NOMO-1 treated with DMSO at 0.1 percent for 48 hours (cell line): ENCODE measurements at regions not wholly inside any gene's neighbourhood (a gene's known extent, or its start where the extent isn't known, plus 50 kb on each side); places are given as distances from the start of the nearest gene placed in this dataset.
"Not testable (repeated sequence)": the region's sequence is repeated elsewhere in the genome, so short reads cannot be mapped to it uniquely, and the experiment has no call there.

Source experiments
- DNase-seq: peaks from one replicate; lab custom pipeline; 2025; ENCODE audit not compliant: unreplicated experiment; lab: John Stamatoyannopoulos, UW

DNA sequence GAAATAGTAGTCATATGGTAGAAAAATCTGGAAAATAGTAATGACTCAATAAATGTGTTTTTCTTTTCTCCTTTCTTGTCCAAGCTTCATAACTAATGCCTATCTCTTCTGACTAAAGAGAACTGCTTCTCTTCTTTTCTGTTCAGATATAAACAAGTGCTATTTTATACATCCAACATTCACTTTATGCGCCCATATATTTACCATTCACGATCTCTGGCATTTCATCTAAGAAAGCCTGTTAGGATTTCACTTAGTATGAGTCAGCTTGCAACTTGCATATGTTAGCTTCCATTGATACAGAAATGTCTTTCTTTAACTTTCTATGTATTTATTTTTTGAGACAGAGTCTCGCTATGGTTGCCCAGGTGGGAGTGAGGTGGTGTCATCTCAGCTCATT lies 224.9 kb downstream of the VAPA start:
- DNase-seq = no peak

DNA sequence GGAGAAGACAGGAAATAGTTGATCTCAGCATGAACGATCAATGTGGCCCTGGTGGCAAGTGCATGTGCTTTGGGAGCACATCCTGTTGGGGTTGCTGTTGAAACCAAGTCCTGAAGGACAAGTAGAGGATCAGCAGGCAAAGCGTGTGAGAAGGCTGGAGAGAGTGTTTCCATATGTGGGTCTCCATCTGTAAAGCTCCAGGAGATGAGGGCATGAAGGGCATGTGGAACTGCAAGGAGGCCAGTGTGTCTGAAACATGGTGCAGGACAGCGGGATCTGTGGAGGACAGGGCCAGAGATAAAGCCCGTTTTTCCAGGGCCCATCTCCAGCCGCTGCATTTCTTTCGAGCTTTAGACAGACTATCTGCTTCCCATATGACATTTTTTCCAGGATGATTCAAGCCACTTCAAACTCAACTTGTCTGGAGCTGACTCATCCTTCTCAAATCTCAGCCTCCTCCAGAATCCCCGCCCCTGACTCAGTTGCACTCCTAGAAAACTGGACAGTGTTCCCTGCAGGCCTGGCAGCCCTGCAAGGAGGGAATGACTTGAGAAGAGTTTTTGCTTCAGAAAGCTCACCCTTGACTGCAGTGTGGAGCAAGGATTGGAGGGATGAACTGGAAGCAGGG lies 226.1 kb downstream of the VAPA start:
- DNase-seq = no peak

DNA sequence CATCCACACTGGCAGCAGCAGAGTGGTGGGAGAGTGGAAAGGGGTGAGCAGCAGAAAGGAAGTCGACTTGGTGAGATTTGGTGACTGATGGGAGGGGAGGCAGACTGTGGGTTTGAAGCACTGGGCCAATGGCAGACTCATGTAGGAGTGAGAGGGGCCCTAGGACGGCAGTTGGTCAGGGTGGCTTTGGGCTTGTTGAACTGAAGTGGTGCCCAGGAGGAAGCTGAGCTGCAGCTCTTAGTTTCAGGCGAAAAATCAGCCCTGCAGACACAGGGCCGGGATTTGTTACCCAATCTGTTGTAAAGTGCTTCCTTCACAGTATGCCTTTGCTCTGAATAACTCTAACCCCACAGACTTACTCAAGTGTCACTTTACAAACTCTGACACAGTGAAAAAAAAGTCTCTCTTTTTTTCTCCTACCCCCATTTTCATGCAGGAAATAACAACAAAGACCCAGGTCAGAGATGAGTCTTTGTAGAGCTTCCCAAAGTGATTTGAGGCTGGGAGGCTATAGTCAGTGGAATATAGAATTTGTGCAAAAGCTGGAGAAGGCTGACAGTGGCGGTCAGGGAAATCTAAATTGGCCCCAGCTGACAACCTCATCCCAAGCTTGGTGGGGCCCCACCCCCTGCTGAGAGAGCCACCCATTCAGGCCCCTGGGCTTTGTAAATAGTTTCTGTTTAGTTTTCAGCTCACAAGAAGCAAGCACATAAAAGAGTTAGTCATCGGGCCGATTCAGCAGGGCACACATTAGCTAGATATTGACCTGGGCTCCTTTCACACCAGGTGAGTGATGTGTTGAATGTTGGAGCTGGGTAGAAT lies 226.9 kb downstream of the VAPA start:
- peak; percentile 80 for DNase-seq

DNA sequence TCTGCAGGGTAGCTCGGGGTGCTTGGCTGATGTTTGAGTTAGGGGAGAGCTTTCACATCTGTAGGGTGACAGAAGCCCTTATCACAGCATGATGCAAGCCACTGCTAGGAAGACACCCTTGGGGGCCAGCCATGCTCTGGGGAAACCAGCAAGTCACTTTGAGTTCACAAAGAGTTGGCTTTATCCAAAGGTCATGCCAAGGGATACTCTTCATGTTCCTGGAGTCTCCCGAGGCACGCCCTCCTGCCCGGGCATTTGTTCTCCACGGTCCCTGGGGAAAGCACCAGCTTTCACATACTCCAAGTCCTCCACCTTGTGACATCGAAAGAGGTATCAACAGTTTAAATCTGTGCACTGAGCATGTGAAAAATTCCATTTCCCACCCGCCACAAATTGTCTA lies 227.7 kb downstream of the VAPA start:
- DNase-seq = no peak

DNA sequence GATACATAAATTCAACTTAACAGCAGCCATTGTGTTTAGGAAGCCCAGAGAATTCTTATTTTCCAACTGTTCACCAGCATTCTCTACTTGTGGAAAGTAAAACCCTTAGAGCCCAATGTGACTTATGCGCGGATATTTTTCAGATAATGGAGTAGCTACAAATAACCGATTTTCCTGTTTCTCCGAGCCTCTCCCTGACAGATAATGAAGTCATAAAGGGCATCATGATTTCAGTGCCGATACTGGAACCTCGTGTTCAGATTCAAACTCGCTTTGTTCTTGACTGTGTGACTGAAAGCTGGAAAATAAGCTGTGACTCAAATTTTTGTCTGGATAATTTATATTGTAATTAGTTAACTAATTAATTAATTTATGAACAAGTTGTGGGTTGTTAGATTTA lies 228.2 kb downstream of the VAPA start:
- no peak for DNase-seq

DNA sequence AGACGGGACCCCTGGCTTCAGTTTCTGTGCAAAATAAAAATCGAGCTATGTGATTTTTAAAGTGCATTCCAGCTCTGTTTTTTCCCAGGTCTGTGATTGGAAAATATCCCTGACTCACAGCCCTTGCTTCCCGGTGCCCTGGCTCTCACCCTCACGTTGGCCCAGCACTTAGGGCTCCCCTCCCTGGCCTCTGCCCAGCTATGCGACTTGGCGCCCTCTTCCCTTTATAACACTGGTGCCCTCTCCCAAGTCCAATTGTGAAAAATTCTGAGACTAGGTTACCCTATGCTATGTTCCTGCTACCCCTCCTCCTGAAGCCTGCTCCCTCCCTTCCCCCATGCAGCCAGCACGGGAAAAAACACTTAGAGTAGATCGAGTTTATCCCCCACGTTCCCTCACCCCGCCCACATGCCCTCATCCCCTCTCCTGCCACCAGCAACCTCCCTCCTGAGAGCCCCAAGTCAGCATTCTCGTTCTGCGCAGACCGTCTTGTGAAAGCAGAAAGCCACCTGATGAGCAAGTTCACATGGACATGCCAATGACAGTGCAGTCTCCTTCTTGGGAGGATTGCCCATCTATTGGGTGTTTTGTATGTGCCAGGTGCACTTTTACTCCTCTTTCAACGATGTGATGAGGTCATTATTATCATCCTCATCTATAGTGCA lies 228.8 kb downstream of the VAPA start:
- DNase-seq = no peak

DNA sequence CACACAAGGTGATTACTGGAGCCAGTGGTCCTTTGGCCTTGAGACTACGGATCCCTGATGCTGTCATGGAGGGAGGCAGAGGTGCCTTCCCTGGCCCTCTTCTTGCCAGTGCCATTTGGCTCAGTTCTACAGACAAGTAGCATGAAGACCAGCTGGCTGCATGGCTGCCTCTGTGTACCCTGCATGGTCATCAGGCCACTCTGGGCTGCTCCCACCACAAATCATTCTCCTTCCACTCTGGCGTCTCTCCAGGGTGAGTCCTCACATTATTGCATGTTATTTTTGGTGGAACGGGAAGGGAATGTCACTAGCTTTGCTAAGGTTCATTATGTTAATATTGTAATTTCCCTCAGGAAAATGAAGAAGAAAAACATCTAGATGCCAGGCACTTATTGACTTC lies 229.8 kb downstream of the VAPA start:
- no peak for DNase-seq

DNA sequence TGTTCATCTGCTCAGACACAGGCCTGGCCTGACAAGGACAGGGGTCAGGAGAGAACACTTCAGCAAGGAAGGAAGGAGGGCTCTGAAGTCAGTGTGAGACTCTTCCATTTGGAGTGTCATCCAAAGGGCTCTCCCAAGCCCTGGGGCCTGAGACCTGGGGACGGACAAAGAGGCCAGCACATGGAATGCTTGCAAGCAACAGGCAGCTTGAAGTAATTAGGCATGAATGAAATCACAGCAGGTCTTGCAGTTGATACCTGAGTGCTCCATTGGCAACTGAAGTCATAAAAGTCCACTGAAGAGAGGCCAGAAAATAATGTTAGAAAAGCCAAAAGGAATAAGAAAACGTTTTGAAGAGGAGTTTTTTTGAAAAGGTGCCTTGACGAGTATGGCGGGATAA lies 231.7 kb downstream of the VAPA start:
- no peak for DNase-seq

DNA sequence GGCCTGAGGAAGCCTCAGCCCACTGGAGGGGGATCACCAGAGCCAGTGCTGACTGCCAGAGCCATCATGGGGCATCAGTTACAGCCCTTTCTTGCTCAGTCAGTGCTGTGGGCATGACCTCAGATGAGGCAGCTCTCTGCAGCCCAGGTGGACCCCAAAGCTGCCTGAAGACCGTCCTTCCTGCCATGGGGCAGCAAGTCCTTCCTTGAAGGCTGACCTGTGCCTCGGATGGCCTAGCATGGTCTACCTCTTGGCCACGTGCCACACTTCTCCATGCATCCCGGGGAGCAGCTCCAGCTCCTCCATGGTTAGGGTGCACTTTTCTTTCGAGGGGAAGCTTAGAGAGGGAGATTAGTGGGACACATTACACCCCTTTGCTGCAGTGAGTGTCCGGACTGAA lies 233.4 kb downstream of the VAPA start:
- DNase-seq = no peak

DNA sequence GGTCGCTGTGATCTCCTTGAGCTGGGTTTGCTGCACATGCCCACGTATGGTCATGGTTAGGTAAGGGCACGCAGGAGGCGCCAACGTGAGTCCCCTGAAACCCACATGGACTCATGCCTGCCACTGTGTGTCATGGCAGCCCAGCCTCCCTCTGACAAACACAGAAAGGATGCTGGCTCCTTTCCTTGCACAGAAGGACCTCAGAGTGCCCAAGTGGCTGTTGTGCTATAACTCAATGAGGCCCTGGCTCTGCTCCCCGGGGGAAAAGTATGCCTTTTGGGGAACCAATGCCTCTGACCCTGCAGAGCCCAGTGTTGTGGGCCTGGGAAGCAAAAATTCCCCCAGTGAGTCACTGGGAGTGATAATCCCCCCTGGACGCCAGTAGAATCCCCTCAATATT lies 233.9 kb downstream of the VAPA start:
- no peak for DNase-seq

DNA sequence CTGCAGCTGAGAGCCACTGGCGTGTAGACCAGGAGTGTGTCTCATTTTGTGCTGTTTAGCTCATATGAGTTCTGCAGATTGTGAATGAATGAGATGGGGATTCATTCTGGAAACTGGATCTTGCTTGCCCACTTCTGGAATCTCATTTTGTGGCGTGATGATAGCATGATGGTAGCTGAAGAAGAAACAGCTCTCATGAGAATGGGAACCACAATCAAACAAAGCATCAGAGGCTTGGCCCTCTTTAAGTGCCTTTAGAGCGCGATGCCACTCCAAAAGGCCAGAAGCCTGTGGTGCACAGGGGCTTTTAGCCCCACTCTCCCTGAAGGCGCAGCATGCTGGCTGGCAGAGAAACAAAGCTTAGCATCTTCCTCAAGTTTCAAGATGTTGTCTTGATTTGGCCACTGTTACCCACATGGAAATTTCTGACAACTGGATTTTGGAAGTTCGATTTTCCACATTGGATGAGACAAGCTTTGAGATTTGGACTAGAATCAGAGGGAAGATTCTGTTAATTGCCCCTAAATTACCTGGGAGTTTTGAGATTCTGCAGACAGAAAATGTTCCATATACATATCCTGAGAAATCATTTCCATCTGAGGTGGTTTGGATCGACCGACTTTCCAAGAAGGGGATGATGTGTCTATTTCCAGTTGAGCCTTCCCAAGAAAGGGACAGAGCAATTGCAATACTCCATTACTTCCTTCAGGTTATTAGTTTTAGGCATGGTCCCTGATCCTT lies 234.5 kb downstream of the VAPA start:
- DNase-seq = no peak

DNA sequence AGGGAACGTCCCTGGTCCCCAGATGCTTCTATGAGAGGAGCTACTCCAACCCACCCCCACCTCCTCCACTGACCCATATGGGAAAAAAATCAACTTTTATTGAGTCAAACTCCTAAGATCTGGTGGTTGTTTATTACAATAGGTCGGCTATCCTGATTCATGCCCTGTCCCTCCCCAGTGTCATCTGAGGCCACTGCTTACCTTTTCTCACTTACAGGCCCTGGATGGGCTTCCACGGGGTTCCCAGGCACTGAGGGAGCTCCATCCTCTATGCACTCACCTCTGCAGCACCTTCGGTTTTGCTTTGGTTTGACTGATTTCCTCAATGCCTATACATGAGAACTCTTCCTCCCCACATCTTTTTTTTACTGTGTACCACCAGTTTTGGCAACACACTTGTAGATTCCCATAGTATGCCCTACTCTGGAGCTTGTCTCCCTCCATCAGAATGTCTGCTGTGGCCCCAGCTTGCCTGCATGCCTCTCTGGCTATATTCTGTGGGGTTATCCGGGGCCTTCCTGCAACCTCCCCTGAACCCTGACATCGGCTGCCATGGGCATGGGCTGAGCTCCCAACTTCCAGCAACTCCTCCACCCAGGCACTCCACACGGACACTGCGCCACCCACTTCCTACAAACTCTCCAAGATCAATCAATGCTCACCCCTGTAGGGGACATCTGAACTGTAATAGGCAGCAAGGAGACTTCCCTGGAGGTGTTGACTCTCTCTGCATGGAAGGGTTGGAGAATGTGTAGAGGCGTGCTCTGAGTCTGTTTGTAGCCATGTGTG lies 236.1 kb downstream of the VAPA start:
- no peak for DNase-seq

DNA sequence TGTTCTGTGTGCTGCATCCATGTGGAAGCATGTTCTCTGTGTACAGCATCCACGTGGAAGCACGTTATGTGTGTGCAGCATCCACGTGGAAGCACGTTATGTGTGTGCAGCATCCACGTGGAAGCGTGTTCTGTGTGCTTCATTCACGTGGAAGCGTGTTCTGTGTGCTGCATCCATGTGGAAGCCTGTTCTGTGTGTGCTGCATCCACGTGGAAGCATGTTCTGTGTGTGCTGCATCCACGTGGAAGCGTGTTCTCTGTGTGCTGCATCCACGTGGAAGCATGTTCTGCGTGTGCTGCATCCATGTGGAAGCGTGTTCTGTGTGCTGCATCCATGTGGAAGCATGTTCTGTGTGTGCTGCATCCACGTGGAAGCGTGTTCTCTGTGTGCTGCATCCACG lies 236.8 kb downstream of the VAPA start:
- not testable (repeated sequence) for DNase-seq

DNA sequence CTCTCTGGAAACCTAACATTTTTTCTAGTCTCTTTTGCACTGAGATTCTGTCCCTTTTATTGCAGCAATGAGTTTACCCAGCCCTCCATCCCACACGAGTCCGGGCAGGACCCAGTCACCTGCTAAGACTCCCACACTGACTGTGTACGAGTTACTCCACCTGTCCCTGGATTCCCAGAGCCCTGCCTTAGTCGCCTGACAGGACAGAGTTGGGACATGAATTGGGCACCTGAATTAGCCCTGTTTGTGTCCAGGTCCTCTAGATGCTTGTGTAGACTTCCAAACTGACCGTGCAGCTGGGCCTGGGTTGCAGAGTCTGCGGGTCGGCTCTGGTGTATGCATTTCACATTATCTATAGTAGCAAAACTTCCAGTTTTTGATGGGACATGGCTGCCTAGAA lies 238.7 kb downstream of the VAPA start:
- DNase-seq = no peak

DNA sequence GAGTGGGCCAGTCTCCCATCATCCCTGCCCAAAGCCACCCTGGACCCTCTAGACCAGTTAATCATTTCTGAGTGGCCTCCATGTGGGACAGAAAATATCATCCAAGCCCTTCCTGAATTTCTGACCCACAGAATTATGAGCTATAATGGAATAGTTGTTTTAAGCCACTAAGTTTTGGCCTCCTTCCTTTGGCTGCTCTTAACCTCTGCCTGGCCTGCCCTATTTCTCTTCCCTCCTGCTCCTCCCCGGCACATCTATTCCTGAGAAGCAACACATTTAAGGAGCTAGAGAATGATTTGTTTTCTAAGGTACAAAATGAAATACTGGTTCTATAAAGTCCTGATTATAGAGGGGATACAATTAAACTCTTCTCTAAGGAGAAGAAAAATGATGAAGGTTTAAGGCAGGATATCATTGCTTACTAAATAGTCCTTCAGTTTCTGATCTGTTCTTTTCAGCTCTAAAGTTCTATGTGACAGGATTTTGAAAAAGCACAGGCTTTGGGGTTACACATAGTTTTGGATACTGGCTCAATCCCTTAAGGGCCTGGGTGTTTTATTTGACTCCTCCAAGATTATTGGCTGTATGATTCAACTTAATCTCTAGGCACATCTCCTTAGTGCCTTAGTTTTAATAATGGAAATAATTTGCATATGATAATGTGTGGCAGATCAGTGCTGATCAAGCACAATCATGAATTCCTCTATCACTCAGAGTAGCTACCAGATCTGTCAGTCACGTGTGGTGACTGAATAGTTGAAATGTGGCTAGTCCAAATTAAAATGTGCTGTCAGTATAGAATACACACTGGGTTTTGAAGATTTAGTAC lies 240.3 kb downstream of the VAPA start:
- DNase-seq = no peak

DNA sequence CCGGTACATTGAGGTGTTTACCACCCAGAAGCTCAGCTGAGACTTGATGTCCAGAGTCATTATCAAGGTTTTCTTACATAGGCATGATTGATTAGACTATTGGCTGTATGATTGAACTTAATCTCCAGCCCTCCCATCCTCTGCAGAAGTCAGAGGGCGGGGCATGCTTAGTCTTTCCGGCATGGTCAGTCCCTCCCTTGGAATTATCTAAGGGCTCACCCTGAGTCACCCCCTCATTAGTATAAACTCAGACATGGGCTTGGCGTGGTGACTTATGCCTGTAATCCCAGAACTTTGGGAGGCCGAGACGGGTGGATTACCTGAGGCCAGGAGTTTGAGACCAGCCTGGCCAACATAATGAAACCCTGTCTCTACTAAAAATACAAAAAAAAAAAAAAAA lies 243.9 kb downstream of the VAPA start:
- DNase-seq = no peak

DNA sequence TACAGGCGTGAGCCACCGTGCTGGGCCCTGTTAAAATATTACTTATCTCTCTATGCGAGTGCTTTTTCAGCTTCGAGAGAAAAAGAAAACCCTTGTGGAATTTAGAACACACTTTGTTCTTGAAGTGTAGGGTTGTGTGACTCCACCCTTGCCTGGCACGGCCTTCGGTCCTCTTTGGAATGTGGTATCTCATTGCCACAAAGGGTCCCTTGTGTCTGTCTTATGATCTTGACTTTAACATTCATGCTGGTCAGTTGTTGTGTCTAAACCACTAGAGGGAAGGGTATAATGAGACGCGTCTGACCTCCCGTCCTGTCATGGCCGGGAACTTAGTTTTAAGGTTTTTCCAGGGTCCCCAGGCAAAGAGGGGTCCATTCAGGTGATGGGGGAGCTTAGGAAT lies 246.4 kb downstream of the VAPA start:
- no peak for DNase-seq

DNA sequence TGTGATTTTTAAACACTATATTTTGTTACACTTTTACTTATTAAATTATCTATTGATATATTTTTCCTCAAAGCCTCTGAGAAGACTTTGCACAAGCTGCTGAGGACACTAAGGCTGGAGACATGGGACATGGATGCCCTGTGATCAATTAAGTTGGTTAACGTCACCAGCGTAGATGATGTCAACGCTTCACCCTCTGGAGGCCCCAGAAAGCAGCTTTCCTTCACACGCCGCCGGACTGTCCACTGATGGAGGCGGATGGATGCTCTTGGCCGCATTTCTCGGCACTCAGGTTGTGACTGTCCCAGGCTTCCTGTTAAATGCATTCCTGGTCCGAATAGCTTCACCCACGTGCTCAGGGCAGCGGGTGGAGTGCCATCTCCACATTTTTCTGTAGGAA lies 247.5 kb downstream of the VAPA start:
- no peak for DNase-seq

DNA sequence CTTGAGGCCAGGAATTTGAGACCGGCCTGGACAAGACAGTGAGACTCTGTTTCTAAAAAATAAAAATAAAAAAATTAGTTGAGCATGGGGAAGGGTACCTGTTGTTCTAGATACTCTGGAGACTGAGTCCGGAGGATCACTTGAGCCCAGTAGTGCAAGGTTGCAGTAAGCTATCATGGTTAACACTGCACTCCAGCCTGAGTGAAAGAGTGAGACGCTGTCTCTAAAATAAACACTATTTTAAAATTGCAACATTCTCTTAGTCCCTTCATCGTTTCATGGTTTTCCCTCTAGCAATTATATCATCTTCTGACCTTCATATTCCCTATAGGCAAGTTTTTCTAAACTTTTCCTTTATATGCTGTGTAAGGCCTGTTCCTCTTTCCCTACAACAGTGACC lies 248.5 kb downstream of the VAPA start:
- no peak for DNase-seq
